HG03354 (cell line): ENCODE measurements at regions not wholly inside any gene's neighbourhood (a gene's known extent, or its start where the extent isn't known, plus 50 kb on each side); places are given as distances from the start of the nearest gene placed in this dataset.

Experiments
- ATAC-seq: cut with Tn5 transposase; IDR thresholded peaks from one replicate; pipeline ENCODE4 v1.9.1; 2021; ENCODE audit warnings: mild to moderate bottlenecking; ENCODE audit not compliant: unreplicated experiment, poor library complexity, severe bottlenecking

- ATAC-seq = no peak
These were observed 1079.4 kb downstream of the BRD1 start for GRCh38 chr22:48748113-48748859.

GRCh38 chr22:48746789-48747425, 1080.8 kb downstream of the BRD1 start:
- no peak for ATAC-seq

- ATAC-seq = no peak
These were observed 1081.6 kb downstream of the BRD1 start for GRCh38 chr22:48745842-48746788.

GRCh38 chr22:48744967-48745841, 1082.5 kb downstream of the BRD1 start:
- no peak for ATAC-seq

GRCh38 chr22:48744283-48744641, 1083.4 kb downstream of the BRD1 start:
- no peak for ATAC-seq

- no peak for ATAC-seq
These were observed 1083.9 kb downstream of the BRD1 start for GRCh38 chr22:48743601-48744282.

GRCh38 chr22:48742556-48743343, 1084.9 kb downstream of the BRD1 start:
- ATAC-seq = no peak

- ATAC-seq = no peak
These were observed 1085.5 kb downstream of the BRD1 start for GRCh38 chr22:48742191-48742555.

GRCh38 chr22:48741540-48741939, 1086.1 kb downstream of the BRD1 start:
- no peak for ATAC-seq

- ATAC-seq = no peak
These were observed 1086.8 kb downstream of the BRD1 start for GRCh38 chr22:48740731-48741405.

- no peak for ATAC-seq
These were observed 1087.5 kb downstream of the BRD1 start for GRCh38 chr22:48740086-48740730.

- ATAC-seq = no peak
These were observed 1088.2 kb downstream of the BRD1 start for GRCh38 chr22:48739348-48740085.

GRCh38 chr22:48738204-48738980, 1089.3 kb downstream of the BRD1 start:
- ATAC-seq = no peak

GRCh38 chr22:48737461-48738203, 1090.0 kb downstream of the BRD1 start:
- no peak for ATAC-seq
